AG04450 (cell line): ENCODE measurements at regions not wholly inside any gene's neighbourhood (a gene's known extent, or its start where the extent isn't known, plus 50 kb on each side); places are given as distances from the start of the nearest gene placed in this dataset.
"Not testable (repeated sequence)": the region's sequence is repeated elsewhere in the genome, so short reads cannot be mapped to it uniquely, and the experiment has no call there.

ENCODE experiments used
- CTCF ChIA-PET: fragments of 300-600, 350-600 bp; formaldehyde crosslinking; extraction: SDS; loops from one replicate; lab custom pipeline; 2022; ENCODE audit warnings: antibody characterized with exemption, inconsistent platforms; lab: Charles Lee
- POLR2A ChIA-PET: fragments of 350-600 bp; formaldehyde crosslinking; extraction: SDS; loops from one replicate; lab custom pipeline; 2021; ENCODE audit warnings: antibody characterized with exemption, inconsistent platforms; lab: Yijun Ruan, JAX
- DNase-seq: peaks from one replicate; pipeline ENCODE4 v3.0.0-alpha.2; 2011; ENCODE audit warnings: low read depth, low spot score
- H3K27ac ChIP-seq: one replicate; pipeline ENCODE4 v1.5.1; 2012; ENCODE audit warnings: low read depth, low read length, control low read depth
- H3K27me3 ChIP-seq: one replicate; pipeline ENCODE4 v1.6.0; 2012; ENCODE audit warnings: low read length; ENCODE audit not compliant: control insufficient read depth, insufficient read depth
- H3K4me3 ChIP-seq: 2 replicates; pipeline ENCODE4 v1.5.1; 2011; ENCODE audit warnings: mild to moderate bottlenecking, low read depth, low read length, control low read depth
- H3K9me3 ChIP-seq: 2 replicates; pipeline ENCODE4 v1.5.1; 2012; ENCODE audit warnings: low read length; ENCODE audit not compliant: control insufficient read depth, insufficient read depth
- TF ChIP-seq, protein P1 (sequence below): IDR thresholded peaks from 2 replicates; pipeline ENCODE4 v1.5.1; 2011; ENCODE audit warnings: low read depth, low read length, control low read depth, inconsistent platforms

DNA sequence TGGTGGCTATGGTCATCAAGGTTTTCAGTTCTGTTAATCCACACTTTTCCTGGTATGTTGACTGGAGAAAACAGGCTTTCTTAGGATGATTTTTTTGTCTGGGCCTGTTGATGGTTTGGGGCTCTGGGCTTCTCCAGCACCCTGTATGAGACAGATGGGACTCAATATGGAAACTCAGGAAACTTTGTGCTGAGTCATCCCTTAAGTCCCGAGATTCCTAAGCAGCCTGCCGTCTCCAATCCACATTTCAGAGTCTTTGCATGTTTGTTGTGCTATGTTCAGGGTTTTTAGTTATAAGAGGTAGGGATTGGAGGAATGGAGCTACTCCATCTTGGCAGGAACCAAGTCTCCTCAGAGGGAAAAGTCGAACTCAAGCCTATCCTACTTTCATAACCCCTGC is 253.3 kb upstream of the FOXF1 start:
- no peaks in the 10 kb centered on the region for H3K27me3 ChIP-seq
- ChIA-PET POLR2A (no interaction called here), CTCF (no interaction called here)
- no peak overlapping the region for H3K4me3 ChIP-seq
- no peak for DNase-seq
- peaks cover 7% of the 10 kb centered on the region; the same call in 1 of the 2 replicates for H3K9me3 ChIP-seq
- TF ChIP-seq, protein P1, sequence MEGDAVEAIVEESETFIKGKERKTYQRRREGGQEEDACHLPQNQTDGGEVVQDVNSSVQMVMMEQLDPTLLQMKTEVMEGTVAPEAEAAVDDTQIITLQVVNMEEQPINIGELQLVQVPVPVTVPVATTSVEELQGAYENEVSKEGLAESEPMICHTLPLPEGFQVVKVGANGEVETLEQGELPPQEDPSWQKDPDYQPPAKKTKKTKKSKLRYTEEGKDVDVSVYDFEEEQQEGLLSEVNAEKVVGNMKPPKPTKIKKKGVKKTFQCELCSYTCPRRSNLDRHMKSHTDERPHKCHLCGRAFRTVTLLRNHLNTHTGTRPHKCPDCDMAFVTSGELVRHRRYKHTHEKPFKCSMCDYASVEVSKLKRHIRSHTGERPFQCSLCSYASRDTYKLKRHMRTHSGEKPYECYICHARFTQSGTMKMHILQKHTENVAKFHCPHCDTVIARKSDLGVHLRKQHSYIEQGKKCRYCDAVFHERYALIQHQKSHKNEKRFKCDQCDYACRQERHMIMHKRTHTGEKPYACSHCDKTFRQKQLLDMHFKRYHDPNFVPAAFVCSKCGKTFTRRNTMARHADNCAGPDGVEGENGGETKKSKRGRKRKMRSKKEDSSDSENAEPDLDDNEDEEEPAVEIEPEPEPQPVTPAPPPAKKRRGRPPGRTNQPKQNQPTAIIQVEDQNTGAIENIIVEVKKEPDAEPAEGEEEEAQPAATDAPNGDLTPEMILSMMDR: no peak
- no peak overlapping the region for H3K27ac ChIP-seq

DNA sequence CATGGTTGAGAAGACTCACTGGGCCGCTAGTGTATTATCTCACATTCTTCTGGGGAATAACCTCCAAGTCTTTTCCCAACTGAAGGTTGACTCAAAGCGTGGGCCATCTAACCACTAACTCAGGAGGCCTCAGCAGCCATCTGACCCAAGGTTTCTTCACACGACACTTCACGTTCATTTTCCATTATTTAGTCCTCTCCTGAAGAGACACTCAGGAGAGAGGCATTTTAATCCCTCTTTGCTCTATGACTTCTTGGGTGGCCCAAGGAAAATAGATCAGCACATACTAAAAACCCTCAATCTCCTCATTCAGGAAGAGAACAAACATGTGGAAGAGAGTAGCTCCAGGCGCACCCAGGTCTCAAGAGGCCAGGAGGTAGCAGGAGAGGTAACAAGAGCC is 252.8 kb upstream of the FOXF1 start:
- Histone ChIP-seq H3K9me3 (peaks cover 7% of the 10 kb centered on the region; the same call in 1 of the 2 replicates), H3K27ac (no peak overlapping the region), H3K27me3 (no peaks in the 10 kb centered on the region), H3K4me3 (no peak overlapping the region)
- CTCF ChIA-PET: no interaction called here
- DNase-seq: no peak
- TF ChIP-seq, protein P1: no peak
- POLR2A ChIA-PET: no interaction called here

DNA sequence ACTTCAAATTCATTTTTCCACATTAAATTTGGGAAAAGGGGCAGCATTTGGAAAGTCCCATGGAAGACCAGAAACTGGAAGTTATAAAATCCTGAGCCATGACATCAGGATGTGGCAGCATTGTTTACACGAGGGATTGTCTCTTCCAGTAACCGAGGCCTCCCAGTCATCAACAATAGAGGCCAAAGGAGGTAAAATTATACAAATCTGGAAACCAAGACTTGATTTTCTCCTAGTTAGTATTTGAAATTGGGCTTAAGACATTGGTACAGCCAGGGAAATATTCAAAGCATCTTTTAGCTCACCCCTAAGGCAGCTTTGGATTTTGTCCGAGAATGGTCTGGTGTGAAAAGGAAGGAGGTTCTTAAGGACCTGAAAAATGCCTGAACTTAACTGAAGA is 251.6 kb upstream of the FOXF1 start:
- Histone ChIP-seq H3K27me3 (no peaks in the 10 kb centered on the region), H3K4me3 (no peak overlapping the region), H3K27ac (peak overlapping the region; percentile 94), H3K9me3 (peaks cover 7% of the 10 kb centered on the region; the same call in 1 of the 2 replicates)
- ChIA-PET CTCF (interaction anchor here (2.8 kb wide), 1 partner anchor 186 kb away, joined by 12 read pairs; no protein-coding TSS in a partner anchor), POLR2A (interaction anchor here (1.0 to 1.1 kb wide), 2 partner anchors 18 to 36 kb away, joined by 3 to 8 read pairs; no protein-coding TSS in a partner anchor)
- TF ChIP-seq, protein P1: no peak
- DNase-seq: peak; percentile 68

DNA sequence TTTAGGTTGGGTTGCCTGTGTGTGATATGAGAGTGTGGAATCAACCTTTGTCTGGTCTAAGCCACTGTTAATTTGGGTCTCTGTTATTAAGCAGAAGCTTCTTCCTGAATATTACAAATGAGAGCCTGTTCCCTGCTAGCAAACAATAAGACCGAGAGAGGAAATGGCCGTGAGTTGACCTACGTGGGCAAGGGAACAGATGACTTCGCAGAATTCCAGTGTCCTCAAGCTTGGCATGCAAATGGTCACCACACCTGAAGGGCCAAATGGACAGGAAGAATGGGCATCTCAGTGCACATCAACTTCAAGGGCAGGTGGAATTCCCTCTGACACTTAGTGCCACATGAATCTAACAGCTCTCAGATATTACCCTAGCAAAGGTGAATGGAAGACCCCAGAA is 250.8 kb upstream of the FOXF1 start:
- Histone ChIP-seq H3K4me3 (no peak overlapping the region), H3K27ac (peak overlapping the region; percentile 94), H3K27me3 (no peaks in the 10 kb centered on the region), H3K9me3 (peaks cover 7% of the 10 kb centered on the region; the same call in 1 of the 2 replicates)
- no peak for DNase-seq
- ChIA-PET POLR2A (interaction anchor here (1.0 to 1.1 kb wide), 2 partner anchors 19 to 37 kb away, joined by 3 to 8 read pairs; no protein-coding TSS in a partner anchor), CTCF (interaction anchor here (2.8 kb wide), 1 partner anchor 187 kb away, joined by 12 read pairs; no protein-coding TSS in a partner anchor)
- TF ChIP-seq, protein P1: no peak

DNA sequence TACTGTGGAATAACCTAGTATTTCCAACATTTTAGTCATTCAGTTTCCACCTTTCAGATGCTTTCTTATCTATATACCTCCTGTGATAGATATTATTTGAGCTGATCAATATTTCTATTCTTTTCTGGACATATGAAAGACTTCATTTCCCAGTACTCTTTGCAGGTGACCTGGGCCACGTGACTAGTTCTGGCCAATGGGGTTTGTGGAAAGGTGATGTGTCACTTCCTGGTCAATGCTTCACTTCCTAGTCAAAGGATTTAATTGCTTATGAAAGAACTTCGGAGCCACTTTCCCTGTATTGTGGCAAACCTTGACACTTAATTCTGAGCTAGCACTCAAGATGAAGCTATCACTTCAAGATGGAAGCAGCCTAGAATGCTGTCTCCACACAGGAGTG is 248.9 kb upstream of the FOXF1 start:
- TF ChIP-seq, protein P1: no peak
- POLR2A ChIA-PET: no interaction called here
- no peak for DNase-seq
- no peaks in the 10 kb centered on the region for H3K27me3 ChIP-seq
- H3K4me3 ChIP-seq: no peak overlapping the region
- peaks cover 4% of the 10 kb centered on the region; the same call in 1 of the 2 replicates for H3K9me3 ChIP-seq
- CTCF ChIA-PET: interaction anchor here (1.5 kb wide), 1 partner anchor 9 kb away, joined by 8 read pairs; no protein-coding TSS in a partner anchor
- no peak overlapping the region for H3K27ac ChIP-seq

DNA sequence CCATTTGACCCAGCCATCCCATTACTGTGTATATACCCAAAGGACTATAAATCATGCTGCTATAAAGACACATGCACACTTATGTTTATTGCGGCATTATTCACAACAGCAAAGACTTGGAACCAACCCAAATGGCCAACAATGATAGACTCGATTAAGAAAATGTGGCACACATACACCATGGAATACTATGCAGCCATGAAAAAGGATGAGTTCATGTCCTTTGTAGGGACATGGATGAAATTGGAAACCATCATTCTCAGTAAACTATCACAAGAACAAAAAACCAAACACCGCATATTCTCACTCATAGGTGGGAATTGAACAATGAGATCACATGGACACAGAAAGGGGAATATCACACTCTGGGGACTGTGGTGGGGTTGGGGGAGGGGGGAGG is 242.7 kb upstream of the FOXF1 start:
- H3K4me3 ChIP-seq, H3K9me3 ChIP-seq, CTCF ChIA-PET, DNase-seq, POLR2A ChIA-PET, H3K27me3 ChIP-seq, H3K27ac ChIP-seq: not testable (repeated sequence)
